Mucosa of rectum (tissue), 2 donors: ENCODE measurements at regions not wholly inside any gene's neighbourhood (a gene's known extent, or its start where the extent isn't known, plus 50 kb on each side); places are given as distances from the start of the nearest gene placed in this dataset.
"Not testable (repeated sequence)": the region's sequence is repeated elsewhere in the genome, so short reads cannot be mapped to it uniquely, and the experiment has no call there.

ENCODE experiments used
- H3K27ac ChIP-seq, 2 donors: one replicate each; pipeline ENCODE4 v1.7.0; 2013; ENCODE audit warnings: inconsistent platforms in 2 of 2, low read depth in 2 of 2, low read length in 2 of 2
- H3K27me3 ChIP-seq, 2 donors: one replicate each; pipeline ENCODE4 v1.7.0; 2013; ENCODE audit warnings: low read length in 2 of 2; ENCODE audit not compliant: control insufficient read depth in 2 of 2, insufficient read depth in 2 of 2
- H3K36me3 ChIP-seq, 2 donors: one replicate each; pipeline ENCODE4 v1.7.0; 2013; ENCODE audit warnings: low read length in 2 of 2; ENCODE audit not compliant: control insufficient read depth in 2 of 2, insufficient read depth in 2 of 2
- H3K4me1 ChIP-seq, 2 donors: one replicate each; pipeline ENCODE4 v1.7.0; 2013; ENCODE audit warnings: low read length in 2 of 2, mild to moderate bottlenecking in 1 of 2; ENCODE audit not compliant: control insufficient read depth in 2 of 2, insufficient read depth in 2 of 2
- H3K4me3 ChIP-seq, 2 donors: one replicate each; pipeline ENCODE4 v1.7.0; 2013; ENCODE audit warnings: low read length in 2 of 2
- H3K9ac ChIP-seq, 2 donors: one replicate each; pipeline ENCODE4 v1.7.0; 2013; ENCODE audit warnings: low read length in 2 of 2, low read depth in 1 of 2, mild to moderate bottlenecking in 1 of 2
- H3K9me3 ChIP-seq, 2 donors: one replicate each; pipeline ENCODE4 v1.7.0; 2013; ENCODE audit warnings: low read length in 2 of 2; ENCODE audit not compliant: control insufficient read depth in 2 of 2
- donor health status: healthy.
- donor health status: Normal muscosa, but diverticular disease.

DNA sequence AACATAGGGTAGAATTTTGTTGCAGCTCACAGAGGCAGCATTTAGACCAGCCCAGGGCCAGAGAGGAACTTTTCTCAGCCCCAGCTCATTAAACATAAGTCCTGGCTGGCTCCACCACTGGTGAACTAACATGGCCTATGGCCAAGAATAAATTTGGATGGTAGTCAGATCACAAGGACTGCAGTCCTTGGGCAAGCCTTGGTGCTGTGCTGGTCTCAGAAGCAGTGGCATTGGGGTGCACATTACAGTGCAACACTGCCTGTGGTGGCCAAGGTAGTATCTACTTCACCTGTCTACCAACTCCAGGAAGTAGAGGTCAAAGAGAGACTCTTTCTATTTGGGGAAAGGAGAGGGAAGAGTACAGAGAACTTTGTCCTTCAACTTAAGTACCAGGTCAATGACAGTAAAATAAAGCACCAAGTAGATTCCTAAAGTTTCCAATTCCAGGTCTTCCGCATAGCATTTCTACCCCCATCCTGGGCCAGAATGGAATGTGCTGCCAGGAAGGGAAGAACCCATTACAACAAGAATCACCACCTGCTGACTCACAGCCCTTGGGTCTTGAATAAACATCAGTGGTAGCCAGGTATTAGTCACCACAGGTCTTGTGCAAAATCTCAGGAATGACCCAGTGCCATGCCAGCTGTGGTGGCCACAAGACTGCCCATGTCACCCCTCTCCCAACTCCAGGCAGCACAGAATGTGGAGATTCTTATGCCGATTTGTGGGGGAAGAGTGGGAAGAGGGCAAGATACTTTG lies 155.4 kb upstream of the FSIP2 start:
- Histone ChIP-seq H3K36me3 (no peaks in the 10 kb centered on the region), H3K9me3 (peaks cover 0 to 2% of the 10 kb centered on the region in 2 donors), H3K4me3 (no peak overlapping the region), H3K4me1 (no peaks in the 10 kb centered on the region), H3K27me3 (no peaks in the 10 kb centered on the region), H3K27ac (no peak overlapping the region), H3K9ac (no peak overlapping the region)

DNA sequence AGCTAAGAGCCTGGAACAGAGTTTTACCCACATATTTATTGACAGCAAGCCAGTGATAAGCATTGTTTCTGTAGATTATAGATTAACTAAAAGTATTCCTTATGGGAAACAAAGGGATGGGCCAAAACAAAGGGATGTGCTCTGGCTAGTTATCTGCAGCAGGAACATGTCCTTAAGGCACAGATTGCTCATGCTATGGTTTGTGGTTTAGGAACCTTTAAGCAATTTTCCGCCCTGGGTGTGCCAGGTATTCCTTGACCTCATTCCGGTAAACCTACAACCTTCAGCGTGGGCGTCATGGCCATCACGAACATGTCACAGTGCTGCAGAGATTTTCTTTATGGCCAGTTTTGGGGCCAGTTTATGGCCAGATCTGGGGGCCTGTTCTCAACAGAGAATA lies 153.4 kb upstream of the FSIP2 start:
- H3K4me3 ChIP-seq, H3K9me3 ChIP-seq, H3K27me3 ChIP-seq, H3K36me3 ChIP-seq, H3K9ac ChIP-seq, H3K4me1 ChIP-seq, H3K27ac ChIP-seq: not testable (repeated sequence)

DNA sequence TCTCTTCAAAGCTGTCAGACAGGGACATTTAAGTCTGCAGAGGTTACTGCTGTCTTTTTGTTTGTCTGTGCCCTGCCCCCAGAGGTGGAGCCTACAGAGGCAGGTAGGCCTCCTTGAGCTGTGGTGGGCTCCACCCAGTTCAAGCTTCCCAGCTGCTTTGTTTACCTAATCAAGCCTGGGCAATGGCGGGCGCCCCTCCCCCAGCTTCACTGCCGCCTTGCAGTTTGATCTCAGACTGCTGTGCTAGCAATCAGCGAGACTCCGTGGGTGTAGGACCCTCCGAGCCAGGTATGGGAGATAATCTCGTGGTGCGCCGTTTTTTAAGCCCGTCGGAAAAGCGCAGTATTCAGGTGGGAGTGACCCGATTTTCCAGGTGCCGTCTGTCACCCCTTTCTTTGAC lies 147.3 kb upstream of the FSIP2 start:
- H3K4me3 ChIP-seq, H3K4me1 ChIP-seq, H3K9ac ChIP-seq, H3K36me3 ChIP-seq, H3K27ac ChIP-seq, H3K27me3 ChIP-seq, H3K9me3 ChIP-seq: not testable (repeated sequence)

DNA sequence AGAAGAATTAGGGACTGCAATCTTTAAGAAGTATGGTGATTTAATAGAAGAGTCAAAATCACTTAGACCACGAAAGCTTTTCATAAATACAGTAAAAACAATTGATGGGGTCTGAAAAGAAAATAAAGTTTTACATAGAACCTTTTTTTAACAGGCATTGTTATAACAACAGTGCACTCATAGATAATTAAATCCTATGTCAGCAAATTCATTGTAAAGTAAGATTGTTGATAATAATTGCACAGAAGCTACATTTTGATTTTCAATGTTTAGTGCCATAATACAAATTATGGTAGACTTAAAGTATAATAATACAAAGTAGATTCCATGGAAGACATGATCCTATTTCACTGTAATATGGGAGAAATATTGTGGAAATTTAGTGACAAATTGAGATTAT lies 130.7 kb upstream of the FSIP2 start:
- Histone ChIP-seq H3K36me3 (no peaks in the 10 kb centered on the region), H3K27me3 (no peaks in the 10 kb centered on the region), H3K9me3 (no peaks in the 10 kb centered on the region), H3K9ac (no peak overlapping the region), H3K4me1 (no peaks in the 10 kb centered on the region), H3K27ac (no peak overlapping the region), H3K4me3 (no peak overlapping the region)

DNA sequence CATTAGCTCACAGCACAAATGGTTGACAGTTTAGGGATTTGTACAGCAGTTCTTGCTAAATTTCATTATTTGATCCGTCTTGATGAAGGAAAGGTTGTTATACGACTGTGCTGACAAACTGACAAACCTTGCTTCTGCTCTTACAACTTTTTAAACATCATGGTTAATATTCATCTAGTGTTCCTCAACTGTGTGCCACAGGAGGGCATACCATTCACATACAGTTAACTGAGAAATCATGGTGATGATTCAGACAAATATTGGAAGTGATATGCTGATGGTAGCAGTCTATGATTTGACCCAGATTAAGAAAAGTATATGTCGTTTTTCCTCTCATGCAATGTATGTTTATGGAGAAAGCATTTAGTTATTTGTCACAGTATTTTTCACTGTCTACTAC lies 129.8 kb upstream of the FSIP2 start:
- Histone ChIP-seq H3K9me3 (no peaks in the 10 kb centered on the region), H3K9ac (no peak overlapping the region)

DNA sequence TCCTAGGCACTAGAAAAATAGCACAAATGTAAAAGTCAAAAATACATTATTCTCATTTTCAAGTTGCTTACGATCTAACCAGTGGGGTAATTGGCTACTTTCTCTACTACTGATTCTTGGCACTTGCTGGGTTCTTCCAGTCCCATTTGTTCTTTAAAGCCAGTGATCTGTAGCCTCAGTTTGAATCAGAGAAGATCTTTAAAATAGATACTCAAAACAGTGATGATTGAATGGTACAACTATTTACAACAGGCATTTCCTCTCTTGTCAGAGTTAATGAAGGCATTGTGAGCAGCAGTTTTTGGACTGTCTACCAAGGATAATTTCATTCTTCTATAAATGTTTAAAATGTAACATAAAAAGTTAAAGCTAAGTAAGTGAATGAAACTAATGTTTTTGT lies 128.3 kb upstream of the FSIP2 start:
- no peak overlapping the region for H3K27ac ChIP-seq
- no peaks in the 10 kb centered on the region for H3K27me3 ChIP-seq
- no peaks in the 10 kb centered on the region for H3K36me3 ChIP-seq
- H3K9ac ChIP-seq, result no peak overlapping the region
- H3K4me3 ChIP-seq, result no peak overlapping the region
- no peaks in the 10 kb centered on the region for H3K9me3 ChIP-seq
- no peaks in the 10 kb centered on the region for H3K4me1 ChIP-seq

More for the DNA sequence above, 129.8 kb upstream of the FSIP2 start:
- Histone ChIP-seq H3K36me3 (no peaks in the 10 kb centered on the region), H3K4me1 (no peaks in the 10 kb centered on the region), H3K27ac (no peak overlapping the region), H3K4me3 (no peak overlapping the region), H3K27me3 (no peaks in the 10 kb centered on the region)

DNA sequence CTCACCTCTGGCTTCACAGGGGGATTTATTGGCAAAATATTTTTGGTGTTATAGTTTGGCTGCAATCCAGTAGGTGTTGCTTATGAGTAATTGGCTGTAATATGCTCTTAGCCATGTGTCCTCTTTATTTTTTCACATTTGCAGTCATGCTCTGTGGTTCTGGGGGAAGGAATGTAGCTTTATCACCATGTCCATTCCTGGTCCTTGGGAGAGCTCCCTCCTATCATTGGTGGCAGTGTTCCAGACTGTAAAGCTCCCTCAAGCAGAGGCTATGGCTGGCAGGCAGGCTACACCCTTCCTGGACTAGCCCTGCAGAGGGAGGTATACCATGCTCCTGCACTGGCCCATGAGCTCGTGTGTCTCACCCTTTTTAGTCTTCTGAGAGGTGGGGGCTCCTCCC lies 120.0 kb upstream of the FSIP2 start:
- no peak overlapping the region for H3K4me3 ChIP-seq
- no peaks in the 10 kb centered on the region for H3K36me3 ChIP-seq
- no peak overlapping the region for H3K27ac ChIP-seq
- no peaks in the 10 kb centered on the region for H3K9me3 ChIP-seq
- H3K27me3 ChIP-seq, result no peaks in the 10 kb centered on the region
- no peak overlapping the region for H3K9ac ChIP-seq
- no peaks in the 10 kb centered on the region for H3K4me1 ChIP-seq

DNA sequence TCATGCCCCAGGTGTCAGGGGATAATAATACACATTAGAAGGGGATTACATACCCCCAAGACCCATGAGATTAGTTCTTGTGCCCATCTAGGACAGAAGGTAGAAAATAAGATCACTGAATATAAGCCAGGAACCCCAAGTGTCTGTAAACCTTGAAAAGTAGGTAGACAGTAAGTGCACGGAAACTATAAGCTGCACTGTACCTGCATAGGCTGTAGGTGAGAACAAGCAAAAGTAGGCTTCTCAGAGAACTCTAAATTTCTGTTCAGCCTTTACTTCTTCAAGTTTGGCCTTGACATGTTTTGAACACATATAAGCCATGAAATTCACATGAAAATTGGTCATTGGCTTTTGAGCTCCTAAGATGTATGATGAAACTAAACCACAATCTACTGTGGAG lies 113.0 kb upstream of the FSIP2 start:
- Histone ChIP-seq H3K27me3 (no peaks in the 10 kb centered on the region), H3K4me3 (no peak overlapping the region), H3K4me1 (no peaks in the 10 kb centered on the region), H3K9ac (no peak overlapping the region), H3K27ac (no peak overlapping the region), H3K36me3 (no peaks in the 10 kb centered on the region), H3K9me3 (no peaks in the 10 kb centered on the region)

DNA sequence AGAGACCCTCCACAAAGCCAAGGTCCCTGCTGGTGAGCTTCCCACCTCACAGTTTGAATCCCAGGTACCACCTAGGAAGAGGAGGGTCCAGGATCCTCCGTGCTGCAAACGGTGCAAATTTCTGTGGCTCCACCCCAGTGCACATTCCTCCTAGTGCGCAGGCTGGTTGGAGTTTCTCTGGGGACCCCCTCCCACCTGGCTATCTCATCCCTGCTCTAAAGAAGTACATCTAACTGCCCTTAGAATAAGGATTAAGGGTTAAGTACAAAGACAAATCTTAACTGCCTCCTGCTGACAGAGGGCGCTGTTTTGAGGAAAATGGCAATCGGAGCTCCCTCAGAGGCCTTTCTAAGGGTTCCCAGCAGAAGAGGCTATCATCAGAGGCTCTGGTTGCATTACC lies 109.6 kb upstream of the FSIP2 start:
- Histone ChIP-seq H3K27me3 (no peaks in the 10 kb centered on the region), H3K36me3 (no peaks in the 10 kb centered on the region), H3K9me3 (no peaks in the 10 kb centered on the region), H3K4me3 (no peak overlapping the region), H3K4me1 (no peaks in the 10 kb centered on the region), H3K9ac (no peak overlapping the region), H3K27ac (no peak overlapping the region)

DNA sequence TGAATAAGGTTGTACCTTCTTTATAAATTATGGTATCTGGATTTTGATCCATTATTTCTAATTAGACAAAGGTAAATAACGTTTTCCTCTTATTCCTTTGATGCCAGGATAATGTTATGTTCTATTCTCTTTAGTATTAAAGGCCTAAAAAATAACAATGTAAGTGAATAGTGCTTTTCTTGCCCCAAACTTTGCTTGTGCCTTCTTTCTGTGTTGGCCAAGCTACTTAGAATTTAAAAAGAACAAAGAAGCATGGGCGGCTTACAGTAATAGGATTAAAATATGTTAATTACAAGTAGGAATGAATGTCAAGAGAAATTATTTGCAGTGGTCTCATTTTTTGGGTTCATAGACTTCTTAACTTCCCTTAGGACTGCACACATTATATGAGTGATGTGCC lies 105.0 kb upstream of the FSIP2 start:
- H3K9ac ChIP-seq, result no peak overlapping the region
- no peaks in the 10 kb centered on the region for H3K27me3 ChIP-seq
- no peak overlapping the region for H3K27ac ChIP-seq

DNA sequence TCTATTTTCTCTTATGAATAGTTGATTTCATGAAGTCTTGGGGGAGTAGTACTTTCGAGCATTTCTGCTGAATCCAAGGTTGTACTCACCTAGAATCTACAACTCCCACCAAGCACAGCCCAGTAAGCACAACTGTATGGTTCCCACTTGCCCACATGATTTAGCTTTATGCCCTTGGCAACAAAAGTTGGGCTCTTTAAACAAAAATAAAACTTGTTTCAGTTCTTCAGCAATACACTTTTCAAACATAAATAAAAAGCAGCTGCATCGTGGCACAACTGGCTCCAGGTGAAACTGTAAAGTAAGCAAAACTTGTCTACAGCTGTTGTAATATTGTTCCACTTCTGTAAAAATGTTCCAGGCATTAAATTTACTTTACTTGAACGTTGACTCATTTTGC lies 99.8 kb upstream of the FSIP2 start:
- H3K4me3 ChIP-seq, result no peak overlapping the region
- H3K27ac ChIP-seq, result no peak overlapping the region
- no peak overlapping the region for H3K9ac ChIP-seq
- no peaks in the 10 kb centered on the region for H3K36me3 ChIP-seq
- H3K4me1 ChIP-seq, result no peaks in the 10 kb centered on the region
- no peaks in the 10 kb centered on the region for H3K27me3 ChIP-seq
- no peaks in the 10 kb centered on the region for H3K9me3 ChIP-seq

More for the DNA sequence above, 105.0 kb upstream of the FSIP2 start:
- H3K36me3 ChIP-seq, result no peaks in the 10 kb centered on the region
- no peaks in the 10 kb centered on the region for H3K4me1 ChIP-seq
- no peak overlapping the region for H3K4me3 ChIP-seq
- no peaks in the 10 kb centered on the region for H3K9me3 ChIP-seq
